Epithelial cell of esophagus (primary cell): ENCODE measurements at regions not wholly inside any gene's neighbourhood (a gene's known extent, or its start where the extent isn't known, plus 50 kb on each side); places are given as distances from the start of the nearest gene placed in this dataset.

Experiments
- DNase-seq: peaks from one replicate; pipeline ENCODE4 v3.0.0; 2010; ENCODE audit warnings: low read depth
- H3K4me3 ChIP-seq: 2 replicates; pipeline ENCODE4 v1.5.1; 2011; ENCODE audit warnings: mild to moderate bottlenecking, low read length, control low read depth
- CTCF ChIP-seq: IDR thresholded peaks from 2 replicates; pipeline ENCODE4 v1.5.1; 2011; ENCODE audit warnings: low read depth, mild to moderate bottlenecking, low read length, control low read depth, inconsistent platforms; ENCODE audit not compliant: insufficient read depth; ENCODE audit errors: missing control alignments

- no peak overlapping the region for H3K4me3 ChIP-seq
- DNase-seq, result no peak
- TF ChIP-seq CTCF, result no peak
These were observed 365.2 kb downstream of the FAT4 start for GRCh38 chr4:125679989-125680388.

- no peak overlapping the region for H3K4me3 ChIP-seq
- no peak for TF ChIP-seq CTCF
- DNase-seq, result peak; percentile 4
These were observed 366.5 kb downstream of the FAT4 start for GRCh38 chr4:125681240-125681639.

- no peak for DNase-seq
- TF ChIP-seq CTCF, result no peak
- no peak overlapping the region for H3K4me3 ChIP-seq
These were observed 368.0 kb downstream of the FAT4 start for GRCh38 chr4:125682730-125683129.

GRCh38 chr4:125688841-125689240 lies 374.1 kb downstream of the FAT4 start:
- no peak for DNase-seq
- H3K4me3 ChIP-seq, result no peak overlapping the region
- no peak for TF ChIP-seq CTCF

GRCh38 chr4:125689805-125690204 lies 375.1 kb downstream of the FAT4 start:
- no peak for TF ChIP-seq CTCF
- no peak for DNase-seq
- no peak overlapping the region for H3K4me3 ChIP-seq

GRCh38 chr4:125693228-125693627 lies 378.5 kb downstream of the FAT4 start:
- TF ChIP-seq CTCF, result no peak
- H3K4me3 ChIP-seq, result no peak overlapping the region
- no peak for DNase-seq

- H3K4me3 ChIP-seq, result no peak overlapping the region
- TF ChIP-seq CTCF, result no peak
- no peak for DNase-seq
These were observed 387.7 kb downstream of the FAT4 start for GRCh38 chr4:125702406-125702805.
